Bronchial epithelial cell (primary cell): ENCODE measurements at regions not wholly inside any gene's neighbourhood (a gene's known extent, or its start where the extent isn't known, plus 50 kb on each side); places are given as distances from the start of the nearest gene placed in this dataset.
A peak's percentile ranks its signal among the peaks of the same experiment; 100 is the strongest.
"Not testable (repeated sequence)": the region's sequence is repeated elsewhere in the genome, so short reads cannot be mapped to it uniquely, and the experiment has no call there.

ENCODE experiments used
- DNase-seq: peaks from one replicate; pipeline ENCODE4 v3.0.0-alpha.2; 2010; ENCODE audit warnings: low read depth
- FAIRE-seq: peaks from 2 replicates; lab custom pipeline; 2011; peaks lifted over from hg19 to GRCh38; lab: Jason Lieb, UNC
- H3K27me3 ChIP-seq: 2 replicates; pipeline ENCODE4 v1.5.1; 2011; ENCODE audit warnings: low read length; ENCODE audit not compliant: control insufficient read depth, insufficient read depth
- H3K36me3 ChIP-seq: 2 replicates; pipeline ENCODE4 v1.5.1; 2011; ENCODE audit warnings: low read length; ENCODE audit not compliant: control insufficient read depth, insufficient read depth
- H3K4me3 ChIP-seq: 2 replicates; pipeline ENCODE4 v1.5.1; 2011; ENCODE audit warnings: mild to moderate bottlenecking, low read depth, low read length, control low read depth
- CTCF ChIP-seq: IDR thresholded peaks from 2 replicates; pipeline ENCODE4 v1.5.1; 2011; ENCODE audit warnings: mild to moderate bottlenecking, moderate library complexity, low read length, control low read depth, inconsistent platforms; ENCODE audit not compliant: insufficient read depth, severe bottlenecking

GRCh38 chr13:88840085-88840484 lies 1168.9 kb downstream of the SLITRK5 start:
- DNase-seq (peak; percentile 9), FAIRE-seq (no peak)
- no peaks in the 10 kb centered on the region for H3K27me3 ChIP-seq
- H3K4me3 ChIP-seq, result no peak overlapping the region
- H3K36me3 ChIP-seq, result no peaks in the 10 kb centered on the region
- no peak for TF ChIP-seq CTCF

GRCh38 chr13:88852293-88852692 lies 1181.1 kb downstream of the SLITRK5 start:
- not testable (repeated sequence) for H3K4me3 ChIP-seq, H3K27me3 ChIP-seq, FAIRE-seq, DNase-seq, H3K36me3 ChIP-seq

GRCh38 chr13:88857256-88857655 lies 1186.1 kb downstream of the SLITRK5 start:
- DNase-seq (peak; percentile 75), FAIRE-seq (no peak)
- no peak for TF ChIP-seq CTCF
- Histone ChIP-seq H3K27me3 (no peaks in the 10 kb centered on the region), H3K4me3 (no peak overlapping the region), H3K36me3 (no peaks in the 10 kb centered on the region)

- Histone ChIP-seq H3K36me3 (no peaks in the 10 kb centered on the region), H3K4me3 (no peak overlapping the region), H3K27me3 (no peaks in the 10 kb centered on the region)
- DNase-seq (no peak), FAIRE-seq (no peak)
- TF ChIP-seq CTCF, result no peak
Observed at GRCh38 chr13:88862095-88862620, 1191.0 kb downstream of the SLITRK5 start.

- TF ChIP-seq CTCF, result no peak
- FAIRE-seq, result no peak
- no peak overlapping the region for H3K4me3 ChIP-seq
- H3K27me3 ChIP-seq, result no peaks in the 10 kb centered on the region
- H3K36me3 ChIP-seq, result no peaks in the 10 kb centered on the region
- no peak for DNase-seq
Observed at GRCh38 chr13:88863116-88863515, 1191.9 kb downstream of the SLITRK5 start.

- TF ChIP-seq CTCF, result no peak
- Histone ChIP-seq H3K27me3 (no peaks in the 10 kb centered on the region), H3K4me3 (no peak overlapping the region), H3K36me3 (no peaks in the 10 kb centered on the region)
- no peak for FAIRE-seq
- peak; percentile 64 for DNase-seq
Observed at GRCh38 chr13:88866195-88866594, 1195.0 kb downstream of the SLITRK5 start.
